Glutamatergic neuron (in vitro differentiated cells): ENCODE measurements at regions not wholly inside any gene's neighbourhood (a gene's known extent, or its start where the extent isn't known, plus 50 kb on each side); places are given as distances from the start of the nearest gene placed in this dataset.

ENCODE experiments used
- DNase-seq: peaks from one replicate; pipeline ENCODE4 v3.0.0; 2022
- H3K27ac Mint-ChIP-seq: one replicate; pipeline ENCODE4 v1.8.0; 2020; ENCODE audit warnings: mild to moderate bottlenecking, mixed read lengths, inconsistent platforms; ENCODE audit not compliant: unreplicated experiment
- H3K27me3 Mint-ChIP-seq: one replicate; pipeline ENCODE4 v1.8.0; 2020; ENCODE audit warnings: mild to moderate bottlenecking, moderate library complexity, mixed read lengths, inconsistent platforms; ENCODE audit not compliant: unreplicated experiment
- H3K36me3 Mint-ChIP-seq: one replicate; pipeline ENCODE4 v1.8.0; 2020; ENCODE audit warnings: mild to moderate bottlenecking, mixed read lengths, inconsistent platforms; ENCODE audit not compliant: unreplicated experiment
- H3K4me1 Mint-ChIP-seq: one replicate; pipeline ENCODE4 v1.8.0; 2020; ENCODE audit warnings: mild to moderate bottlenecking, low read depth, mixed read lengths, inconsistent platforms; ENCODE audit not compliant: unreplicated experiment
- H3K4me3 Mint-ChIP-seq: one replicate; pipeline ENCODE4 v1.8.0; 2020; ENCODE audit warnings: mild to moderate bottlenecking, mixed read lengths, inconsistent platforms; ENCODE audit not compliant: unreplicated experiment
- H3K9me3 Mint-ChIP-seq: one replicate; pipeline ENCODE4 v1.8.0; 2020; ENCODE audit warnings: mild to moderate bottlenecking, moderate library complexity, mixed read lengths, inconsistent platforms; ENCODE audit not compliant: unreplicated experiment
- TF ChIP-seq, protein P1 (sequence below): fragments of 200-600 bp; sonication (generic); IDR thresholded peaks from one replicate; pipeline ENCODE4 v1.5.0; 2021; ENCODE audit not compliant: partially characterized antibody, unreplicated experiment

DNA sequence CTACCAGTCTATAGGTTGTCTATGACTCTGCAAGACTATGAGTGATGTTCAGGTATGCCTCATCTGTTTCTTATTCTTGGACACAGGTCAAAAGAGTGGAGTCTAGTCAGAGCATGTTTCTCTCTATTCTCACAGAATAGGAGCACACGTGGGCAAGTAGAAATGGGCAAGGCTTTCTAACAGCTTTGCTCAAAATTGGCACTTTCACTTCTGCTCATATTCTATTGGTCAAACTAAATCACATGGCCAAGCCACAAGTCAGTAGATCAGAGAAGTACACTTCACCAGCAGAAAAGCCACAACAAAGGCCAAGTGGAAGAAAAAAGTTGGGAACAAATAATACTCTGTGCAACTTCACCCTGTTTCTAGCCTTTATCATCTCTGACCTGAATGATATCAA, 354.5 kb upstream of the SYNCRIP start:
- H3K27ac Mint-ChIP-seq = no peak overlapping the region
- TF ChIP-seq, protein P1, sequence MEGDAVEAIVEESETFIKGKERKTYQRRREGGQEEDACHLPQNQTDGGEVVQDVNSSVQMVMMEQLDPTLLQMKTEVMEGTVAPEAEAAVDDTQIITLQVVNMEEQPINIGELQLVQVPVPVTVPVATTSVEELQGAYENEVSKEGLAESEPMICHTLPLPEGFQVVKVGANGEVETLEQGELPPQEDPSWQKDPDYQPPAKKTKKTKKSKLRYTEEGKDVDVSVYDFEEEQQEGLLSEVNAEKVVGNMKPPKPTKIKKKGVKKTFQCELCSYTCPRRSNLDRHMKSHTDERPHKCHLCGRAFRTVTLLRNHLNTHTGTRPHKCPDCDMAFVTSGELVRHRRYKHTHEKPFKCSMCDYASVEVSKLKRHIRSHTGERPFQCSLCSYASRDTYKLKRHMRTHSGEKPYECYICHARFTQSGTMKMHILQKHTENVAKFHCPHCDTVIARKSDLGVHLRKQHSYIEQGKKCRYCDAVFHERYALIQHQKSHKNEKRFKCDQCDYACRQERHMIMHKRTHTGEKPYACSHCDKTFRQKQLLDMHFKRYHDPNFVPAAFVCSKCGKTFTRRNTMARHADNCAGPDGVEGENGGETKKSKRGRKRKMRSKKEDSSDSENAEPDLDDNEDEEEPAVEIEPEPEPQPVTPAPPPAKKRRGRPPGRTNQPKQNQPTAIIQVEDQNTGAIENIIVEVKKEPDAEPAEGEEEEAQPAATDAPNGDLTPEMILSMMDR = no peak
- H3K4me1 Mint-ChIP-seq = no peaks in the 10 kb centered on the region
- no peak overlapping the region for H3K4me3 Mint-ChIP-seq
- no peak for DNase-seq
- H3K36me3 Mint-ChIP-seq = no peaks in the 10 kb centered on the region
- H3K27me3 Mint-ChIP-seq = no peaks in the 10 kb centered on the region
- H3K9me3 Mint-ChIP-seq = no peaks in the 10 kb centered on the region

DNA sequence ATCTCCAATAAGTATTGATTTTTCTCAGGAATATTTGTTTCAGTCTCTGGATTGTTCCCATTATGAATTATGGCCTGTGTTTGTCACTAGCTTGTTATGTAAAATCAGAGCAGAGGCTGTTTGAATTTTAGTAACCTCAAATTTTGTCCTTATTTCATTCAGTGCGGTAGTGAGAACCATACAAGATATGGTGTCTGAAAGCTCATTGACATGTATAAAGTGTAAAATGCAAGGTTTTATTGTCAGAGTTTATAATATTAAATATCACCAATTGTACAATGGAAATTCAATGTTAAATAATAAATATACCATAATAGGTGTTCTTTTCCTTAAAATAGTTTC, 353.3 kb upstream of the SYNCRIP start:
- no peak overlapping the region for H3K4me3 Mint-ChIP-seq
- H3K27ac Mint-ChIP-seq = no peak overlapping the region
- no peak for DNase-seq
- H3K36me3 Mint-ChIP-seq = no peaks in the 10 kb centered on the region
- no peaks in the 10 kb centered on the region for H3K4me1 Mint-ChIP-seq
- TF ChIP-seq, protein P1 = no peak
- no peaks in the 10 kb centered on the region for H3K9me3 Mint-ChIP-seq
- H3K27me3 Mint-ChIP-seq = no peaks in the 10 kb centered on the region

DNA sequence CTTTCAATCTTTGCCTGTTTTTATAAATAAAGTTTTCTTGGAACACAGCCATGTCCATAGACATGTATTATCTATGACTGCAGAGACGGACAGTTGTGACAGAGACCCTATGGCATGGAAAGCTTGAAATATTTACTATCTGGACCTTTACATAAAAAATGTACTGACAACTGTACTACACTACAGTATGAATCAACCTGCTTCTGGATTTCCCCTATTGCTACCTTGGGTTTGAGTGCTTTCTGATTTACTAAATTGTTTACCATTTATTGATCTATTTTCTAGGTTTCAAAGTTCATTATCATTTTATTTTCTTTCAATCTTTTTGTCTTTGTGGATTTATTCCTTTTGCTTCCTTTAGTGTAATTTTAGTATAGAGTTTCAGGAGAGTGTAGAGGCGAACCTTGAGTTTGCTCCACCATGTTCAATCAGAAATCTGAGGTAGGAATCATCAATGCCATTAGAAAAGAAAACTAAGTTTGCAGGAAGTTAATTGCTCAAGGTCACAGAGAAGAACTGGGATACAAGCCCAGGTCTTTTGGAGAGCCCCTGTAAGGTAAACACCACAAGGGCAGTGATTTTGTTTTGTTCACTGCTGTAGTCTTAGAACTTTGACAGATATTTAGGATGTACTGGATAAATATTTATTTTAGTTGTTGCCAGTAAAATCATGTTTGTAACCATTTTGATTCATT, 352.8 kb upstream of the SYNCRIP start:
- TF ChIP-seq, protein P1 = no peak
- Mint-ChIP-seq H3K9me3 (no peaks in the 10 kb centered on the region), H3K4me3 (no peak overlapping the region), H3K36me3 (no peaks in the 10 kb centered on the region), H3K4me1 (no peaks in the 10 kb centered on the region), H3K27me3 (no peaks in the 10 kb centered on the region), H3K27ac (no peak overlapping the region)
- DNase-seq = no peak

DNA sequence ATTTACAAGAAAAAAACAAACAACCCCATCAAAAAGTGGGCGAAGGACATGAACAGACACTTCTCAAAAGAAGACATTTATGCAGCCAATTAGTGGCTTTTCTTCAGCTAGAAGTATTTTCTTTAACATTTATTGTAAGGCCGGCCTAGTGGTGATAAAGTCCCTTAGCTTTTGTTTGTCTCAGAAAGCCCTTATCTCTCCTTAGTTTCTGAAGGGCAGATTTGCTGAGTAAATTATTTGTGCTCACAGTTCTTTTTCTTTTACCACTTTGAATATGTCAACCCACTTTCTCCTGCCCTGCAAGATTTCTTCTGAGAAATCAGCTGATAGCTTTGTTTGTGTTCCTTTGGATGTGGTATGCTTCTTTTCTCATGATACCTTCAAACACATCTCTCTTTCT, 344.0 kb upstream of the SYNCRIP start:
- H3K9me3 Mint-ChIP-seq = peaks cover 7% of the 10 kb centered on the region
- TF ChIP-seq, protein P1 = no peak

DNA sequence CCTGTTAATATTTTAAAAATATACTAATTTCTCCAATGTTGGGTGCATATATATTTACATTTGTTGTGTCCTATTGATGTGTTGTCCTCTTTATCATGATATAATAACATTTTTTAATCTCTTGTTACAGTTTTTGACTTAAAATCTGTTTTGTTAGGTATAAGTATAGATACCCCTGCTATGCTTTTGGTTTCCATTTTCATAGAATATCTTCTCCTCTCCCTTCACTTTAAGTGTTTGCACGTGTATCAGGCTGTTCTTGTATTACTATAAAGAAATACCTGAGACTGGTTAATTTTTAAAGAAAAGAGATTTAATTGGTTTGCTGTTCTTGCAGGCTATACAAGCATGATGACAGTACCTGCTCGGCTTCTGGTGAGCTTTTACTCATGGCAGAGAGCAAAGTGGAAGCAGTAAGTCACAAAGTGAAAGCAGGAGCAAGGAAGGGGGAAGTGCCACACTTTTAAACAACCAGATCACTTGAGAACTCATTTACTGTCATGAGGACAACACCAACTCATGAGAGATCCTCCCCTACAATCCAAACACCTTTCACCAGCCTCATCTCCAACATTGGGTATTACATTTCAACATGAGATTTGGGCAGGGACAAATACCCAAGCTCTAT, 340.5 kb upstream of the SYNCRIP start:
- Mint-ChIP-seq H3K9me3 (peaks cover 10% of the 10 kb centered on the region), H3K27me3 (peaks cover 5% of the 10 kb centered on the region), H3K36me3 (peaks cover 23% of the 10 kb centered on the region), H3K4me1 (peaks cover 5% of the 10 kb centered on the region), H3K4me3 (no peak overlapping the region), H3K27ac (no peak overlapping the region)
- DNase-seq = no peak
- TF ChIP-seq, protein P1 = no peak

More for the DNA sequence above, 344.0 kb upstream of the SYNCRIP start:
- no peak for DNase-seq
- Mint-ChIP-seq H3K36me3 (peaks cover 19% of the 10 kb centered on the region), H3K27me3 (peaks cover 2% of the 10 kb centered on the region), H3K27ac (no peak overlapping the region), H3K4me1 (no peaks in the 10 kb centered on the region), H3K4me3 (no peak overlapping the region)
